Ammon's horn (tissue), 1 donor: ENCODE measurements at regions not wholly inside any gene's neighbourhood (a gene's known extent, or its start where the extent isn't known, plus 50 kb on each side); places are given as distances from the start of the nearest gene placed in this dataset.

Source experiments
- DNase-seq: peaks from one replicate; pipeline ENCODE4 v3.0.0-alpha.2; 2016; ENCODE audit warnings: low spot score

DNA sequence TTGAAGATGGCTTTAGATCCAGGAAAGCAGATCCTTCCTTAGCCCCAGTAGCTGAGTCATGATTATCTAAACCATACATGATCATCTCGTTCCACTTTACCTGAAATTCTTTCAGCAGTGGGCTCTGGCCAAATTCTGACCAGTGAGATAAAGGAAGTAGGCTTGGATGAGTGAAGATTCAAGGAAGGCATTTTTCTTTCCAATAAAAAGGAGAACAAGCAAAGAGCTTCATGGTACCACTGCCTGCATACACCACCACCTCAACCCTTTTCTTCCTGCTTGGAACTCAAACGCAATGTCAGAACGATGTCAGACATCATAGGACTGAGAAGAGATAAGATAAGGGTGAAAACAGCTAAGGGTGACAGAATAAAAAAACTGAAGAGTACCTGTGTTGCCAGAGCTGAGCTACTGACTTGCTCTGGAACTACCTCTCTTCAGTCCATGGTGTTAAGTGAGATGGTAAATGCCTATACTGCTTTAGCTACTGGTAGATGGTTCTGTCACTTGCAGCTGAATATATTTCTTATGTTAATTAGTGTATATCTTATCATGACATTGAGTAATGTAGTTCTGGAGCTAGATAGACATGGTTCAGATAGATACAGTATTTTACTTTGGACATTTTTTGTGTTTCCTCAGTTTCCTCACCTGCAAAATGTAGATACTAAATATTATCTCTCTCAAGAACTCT, 58.7 kb upstream of the ACVR1 start:
- DNase-seq: no peak

DNA sequence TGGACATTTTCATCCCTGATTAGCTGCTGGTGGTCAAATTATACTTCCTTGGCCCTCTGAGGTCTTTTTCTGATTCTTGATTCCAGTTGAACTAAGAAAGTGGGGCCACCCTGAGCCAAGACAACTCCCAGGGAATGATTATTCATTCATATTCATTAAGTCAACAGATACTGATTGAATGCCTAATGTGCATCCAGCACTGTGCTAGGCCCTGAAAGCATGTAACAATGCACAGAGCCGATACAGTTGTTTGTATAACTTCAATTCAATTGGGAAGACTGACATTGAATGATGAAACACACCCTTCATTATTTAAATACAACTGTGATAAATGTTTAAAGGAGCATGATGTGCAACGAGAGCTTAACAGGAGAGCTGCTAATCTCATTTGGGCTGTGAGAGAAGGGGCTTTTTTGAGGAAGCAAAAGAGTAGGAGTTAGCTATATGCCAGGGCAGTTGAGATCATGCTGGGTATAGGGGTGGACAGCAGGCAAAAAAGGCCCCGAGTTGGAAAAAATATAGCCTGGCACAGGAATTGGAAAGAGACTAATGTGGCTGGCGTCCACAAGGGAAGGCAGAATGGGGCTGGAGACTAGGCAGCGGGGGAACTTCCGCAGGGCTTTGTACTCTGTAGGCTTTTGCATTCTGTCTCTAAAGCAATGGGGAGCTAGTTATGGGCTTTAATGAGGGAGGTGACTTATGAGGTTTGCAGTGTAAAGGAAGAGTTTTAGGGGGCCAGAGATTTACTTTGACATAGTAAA, 57.2 kb upstream of the ACVR1 start:
- DNase-seq: no peak

- DNase-seq: no peak
Measured at GRCh38 chr2:157932480-157933159, 56.5 kb upstream of the ACVR1 start.

DNA sequence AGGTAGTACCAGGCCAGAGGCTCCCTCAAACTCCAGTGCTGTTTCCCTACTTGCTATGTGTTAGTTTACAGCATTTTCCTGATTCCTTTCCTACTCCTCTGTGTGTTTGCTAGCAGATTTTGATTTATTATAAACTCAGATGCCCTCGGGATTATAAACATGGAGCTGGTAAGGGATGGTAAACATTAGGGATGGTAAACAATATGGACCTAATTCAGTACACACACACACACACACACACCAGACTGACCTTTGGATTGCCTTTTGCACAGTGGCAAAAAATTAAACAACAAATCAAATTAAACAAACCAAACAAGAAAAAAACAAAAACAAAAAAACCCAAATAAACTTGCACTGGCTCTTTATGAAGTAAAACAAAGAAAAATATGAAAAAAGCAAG, 55.4 kb upstream of the ACVR1 start:
- no peak for DNase-seq

DNA sequence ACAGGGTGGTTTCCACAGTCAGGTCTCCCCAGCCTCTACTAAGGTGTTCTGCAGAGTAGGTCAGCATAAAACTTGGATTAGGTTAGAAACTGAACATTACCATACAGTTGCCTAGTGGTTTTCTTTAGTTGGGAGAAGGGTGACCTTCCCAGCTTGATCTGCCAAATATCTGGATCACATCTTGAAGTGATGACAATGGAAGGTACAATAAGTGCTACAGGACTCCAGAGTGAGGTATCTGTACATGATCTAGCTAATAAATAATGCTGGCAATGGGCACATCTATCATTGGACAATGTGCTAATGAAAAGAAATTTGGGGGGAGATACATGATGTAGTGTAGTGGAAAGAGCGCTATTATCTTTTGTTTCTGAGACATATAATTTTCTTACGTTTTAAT, 54.6 kb upstream of the ACVR1 start:
- no peak for DNase-seq

DNA sequence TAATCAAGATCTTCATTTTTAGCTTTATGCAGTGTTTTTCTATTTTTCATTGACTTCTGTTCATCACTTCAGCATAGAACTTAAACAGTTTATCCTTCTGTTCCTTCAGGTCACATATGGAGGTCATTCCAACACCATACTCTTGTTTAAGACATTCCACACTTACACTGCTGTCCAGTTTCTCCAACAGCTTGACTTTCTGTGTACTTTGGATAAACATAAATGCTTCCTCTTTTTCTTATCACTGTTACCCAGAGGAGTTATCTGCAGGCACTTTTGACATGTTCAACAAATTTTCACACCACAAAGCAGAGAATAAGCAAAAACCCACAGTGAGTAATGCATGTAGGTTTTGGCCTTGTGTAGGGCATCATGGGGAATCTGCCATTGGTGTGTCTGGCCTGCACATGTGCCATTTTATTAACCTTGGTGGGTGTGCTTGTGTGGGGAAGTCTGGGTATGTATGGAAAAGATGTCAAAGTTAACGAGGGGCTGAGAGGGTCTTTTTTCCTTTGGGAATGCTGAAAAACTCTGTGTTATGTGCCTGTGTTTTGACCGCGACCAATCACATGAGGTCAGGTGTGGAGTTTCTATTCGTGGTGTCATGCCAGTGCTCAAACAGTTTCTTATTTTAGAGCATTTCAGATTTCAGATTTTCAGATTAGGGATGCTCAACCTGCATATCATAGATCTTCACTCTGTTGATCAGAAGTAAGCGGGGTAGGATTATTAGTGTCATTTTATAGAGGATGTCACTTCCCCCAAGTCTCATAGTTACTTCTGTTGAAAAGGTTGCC, 53.9 kb upstream of the ACVR1 start:
- no peak for DNase-seq

DNA sequence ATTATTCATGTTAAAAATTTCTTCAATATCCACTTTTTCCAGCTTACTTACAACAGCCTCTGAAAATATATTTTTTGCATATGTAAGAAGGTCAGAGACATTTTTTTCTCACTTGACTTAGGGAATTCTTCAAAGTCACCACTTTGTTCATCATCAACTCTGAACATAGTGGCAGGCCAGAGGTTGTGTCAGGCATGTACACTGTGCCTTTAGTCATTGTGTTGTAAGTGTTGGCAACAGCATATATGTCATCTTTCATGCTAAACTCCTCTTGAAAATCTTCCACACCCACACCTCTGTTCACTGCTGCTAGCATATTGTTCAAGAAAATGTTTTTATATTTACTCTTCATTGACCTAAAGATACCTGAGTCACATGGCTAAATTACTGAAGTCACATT, 52.2 kb upstream of the ACVR1 start:
- DNase-seq: no peak

- no peak for DNase-seq
Measured at GRCh38 chr2:157927155-157927554, 51.0 kb upstream of the ACVR1 start.
